PC-3 (cell line): ENCODE measurements at regions not wholly inside any gene's neighbourhood (a gene's known extent, or its start where the extent isn't known, plus 50 kb on each side); places are given as distances from the start of the nearest gene placed in this dataset.

ENCODE experiments used
- ATAC-seq: fragments of 200-7000 bp; cut with Tn5 transposase; 2 replicates; pipeline ENCODE4 v1.9.1; 2020; ENCODE audit warnings: mild to moderate bottlenecking, moderate library complexity
- BruUV-seq: library from RNA; stranded (reverse); fragments of 400-500 nt; replicated peaks from 2 replicates; lab custom pipeline; 2021; lab: Mats Ljungman, UMichigan
- CTCF ChIA-PET: fragments of 300-600 bp; sonication (Branson Sonifier 250); formaldehyde crosslinking; loops from one replicate; lab custom pipeline; 2022; ENCODE audit warnings: antibody characterized with exemption; lab: Charles Lee
- POLR2A ChIA-PET: fragments of 300-600 bp; sonication (Branson Sonifier 250); formaldehyde crosslinking; loops from one replicate; lab custom pipeline; 2022; ENCODE audit warnings: antibody characterized with exemption; ENCODE audit not compliant: unreplicated experiment; lab: Charles Lee
- DNase-seq: peaks from one replicate; pipeline ENCODE4 v3.0.0-alpha.2; 2015
- H2AFZ ChIP-seq: fragments of 300-600 bp; sonication (generic); 2 replicates; pipeline ENCODE4 v1.6.0; 2016; ENCODE audit warnings: antibody characterized with exemption, low read length
- H3F3A ChIP-seq: fragments of 300-600 bp; sonication (generic); one replicate; pipeline ENCODE4 v1.6.0; 2017; ENCODE audit warnings: antibody characterized with exemption, low read length, control low read depth, mild to moderate bottlenecking; ENCODE audit not compliant: unreplicated experiment
- H3K27ac ChIP-seq: fragments of 300-600 bp; sonication (generic); 2 replicates; pipeline ENCODE4 v1.5.1; 2016; ENCODE audit warnings: mild to moderate bottlenecking, low read length
- H3K27me3 ChIP-seq: fragments of 300-600 bp; sonication (generic); 2 replicates; pipeline ENCODE4 v1.6.1; 2016; ENCODE audit warnings: low read length, mixed read lengths
- H3K36me3 ChIP-seq: fragments of 300-600 bp; sonication (generic); 2 replicates; pipeline ENCODE4 v1.6.1; 2016; ENCODE audit warnings: low read depth, mixed run types, low read length, mixed read lengths
- H3K4me1 ChIP-seq: fragments of 300-600 bp; sonication (generic); 2 replicates; pipeline ENCODE4 v1.5.1; 2016; ENCODE audit warnings: low read length; ENCODE audit not compliant: insufficient read depth
- H3K4me2 ChIP-seq: fragments of 300-600 bp; sonication (generic); 2 replicates; pipeline ENCODE4 v1.6.0; 2016; ENCODE audit warnings: low read length
- H3K4me3 ChIP-seq: fragments of 300-600 bp; sonication (generic); 2 replicates; pipeline ENCODE4 v1.5.1; 2016; ENCODE audit warnings: mild to moderate bottlenecking, low read length, mixed read lengths
- H3K79me2 ChIP-seq: fragments of 300-600 bp; sonication (generic); 2 replicates; pipeline ENCODE4 v1.6.1; 2017; ENCODE audit warnings: low read length, mixed read lengths
- H3K9ac ChIP-seq: fragments of 300-600 bp; sonication (generic); 2 replicates; pipeline ENCODE4 v1.6.0; 2016; ENCODE audit warnings: mild to moderate bottlenecking, low read length
- H3K9me2 ChIP-seq: fragments of 300-600 bp; sonication (generic); replicated peaks from 2 replicates; pipeline ENCODE4 v1.6.1; 2016; ENCODE audit warnings: mixed run types, low read length, mixed read lengths
- H3K9me3 ChIP-seq: fragments of 300-600 bp; sonication (generic); 2 replicates; pipeline ENCODE4 v1.6.1; 2016; ENCODE audit warnings: low read length, mixed read lengths
- H4K20me1 ChIP-seq: fragments of 300-600 bp; sonication (generic); 2 replicates; pipeline ENCODE4 v1.6.1; 2016; ENCODE audit warnings: low read length, mixed read lengths
- CTCF ChIP-seq: fragments of 300-600 bp; sonication (generic); conservative IDR thresholded peaks from 2 replicates; pipeline ENCODE4 v1.5.1; 2017; ENCODE audit warnings: antibody characterized with exemption, low read depth, mild to moderate bottlenecking, low read length
- EZH2 ChIP-seq: fragments of 300-600 bp; sonication (generic); IDR thresholded peaks from one replicate; pipeline ENCODE4 v1.6.1; 2017; ENCODE audit warnings: antibody characterized with exemption, mild to moderate bottlenecking, low read length; ENCODE audit not compliant: unreplicated experiment
- EZH2phosphoT487 ChIP-seq: fragments of 300-600 bp; sonication (generic); IDR thresholded peaks from 2 replicates; pipeline ENCODE4 v1.6.1; 2018; ENCODE audit warnings: mild to moderate bottlenecking, antibody characterized with exemption, low read length, borderline replicate concordance
- intact Hi-C: fragments of 100-400 bp; cut with micrococcal nuclease; formaldehyde crosslinking; loops from 2 replicates; pipeline ENCODE4 v1.9.0; 2023

- ChIA-PET POLR2A (no interaction called here), CTCF (no interaction called here)
- H3K27ac ChIP-seq = no peak overlapping the region
- no peaks in the 10 kb centered on the region for H3F3A ChIP-seq
- no peak for DNase-seq
- no peaks in the 10 kb centered on the region for H3K36me3 ChIP-seq
- no peak overlapping the region for H2AFZ ChIP-seq
- H3K27me3 ChIP-seq = no peaks in the 10 kb centered on the region
- H4K20me1 ChIP-seq = no peaks in the 10 kb centered on the region
- H3K9ac ChIP-seq = no peak overlapping the region
- H3K4me3 ChIP-seq = no peak overlapping the region
- intact Hi-C loops = no loop called here
- no peak overlapping the region for H3K4me2 ChIP-seq
- H3K79me2 ChIP-seq = no peaks in the 10 kb centered on the region
- no peaks in the 10 kb centered on the region for H3K9me3 ChIP-seq
- no peaks in the 10 kb centered on the region for H3K9me2 ChIP-seq
- peaks cover 8% of the 10 kb centered on the region for H3K4me1 ChIP-seq
- TF ChIP-seq EZH2 (no peak), EZH2phosphoT487 (no peak), CTCF (no peak)
- no TSS peak for BruUV-seq
- ATAC-seq = no peak
Measured at GRCh38 chr6:1536526-1537429, 72.9 kb upstream of the FOXC1 start.

- no peaks in the 10 kb centered on the region for H3K9me3 ChIP-seq
- DNase-seq = no peak
- H3K36me3 ChIP-seq = no peaks in the 10 kb centered on the region
- H3K9ac ChIP-seq = no peak overlapping the region
- intact Hi-C loops = no loop called here
- ATAC-seq = no peak
- no peaks in the 10 kb centered on the region for H3K79me2 ChIP-seq
- CTCF ChIA-PET = no interaction called here
- no peaks in the 10 kb centered on the region for H3K27me3 ChIP-seq
- H3K9me2 ChIP-seq = no peaks in the 10 kb centered on the region
- POLR2A ChIA-PET = no interaction called here
- TF ChIP-seq CTCF = no peak
- no peak for TF ChIP-seq EZH2phosphoT487
- TF ChIP-seq EZH2 = no peak
- no TSS peak for BruUV-seq
- no peaks in the 10 kb centered on the region for H4K20me1 ChIP-seq
- H3F3A ChIP-seq = no peaks in the 10 kb centered on the region
- no peak overlapping the region for H2AFZ ChIP-seq
- no peak overlapping the region for H3K27ac ChIP-seq
- H3K4me2 ChIP-seq = no peak overlapping the region
- H3K4me3 ChIP-seq = no peak overlapping the region
- H3K4me1 ChIP-seq = peaks cover 8% of the 10 kb centered on the region
Measured at GRCh38 chr6:1538369-1538768, 71.3 kb upstream of the FOXC1 start.

- Histone ChIP-seq H3K4me1 (peaks cover 8% of the 10 kb centered on the region), H3K79me2 (no peaks in the 10 kb centered on the region), H3F3A (no peaks in the 10 kb centered on the region), H3K27ac (no peak overlapping the region), H4K20me1 (no peaks in the 10 kb centered on the region), H3K4me3 (no peak overlapping the region), H3K9ac (no peak overlapping the region), H2AFZ (no peak overlapping the region), H3K4me2 (no peak overlapping the region), H3K27me3 (no peaks in the 10 kb centered on the region), H3K36me3 (no peaks in the 10 kb centered on the region), H3K9me2 (no peaks in the 10 kb centered on the region), H3K9me3 (no peaks in the 10 kb centered on the region)
- ChIA-PET POLR2A (no interaction called here), CTCF (no interaction called here)
- TF ChIP-seq EZH2 (no peak), EZH2phosphoT487 (no peak), CTCF (no peak)
- DNase-seq (no peak), ATAC-seq (no peak)
- BruUV-seq = no TSS peak
- intact Hi-C loops = no loop called here
Measured at GRCh38 chr6:1538810-1539478, 70.8 kb upstream of the FOXC1 start.
